Activated CD4-positive, alpha-beta memory T cell treated with anti-CD3 and anti-CD28 coated beads, Interleukin-2, amount 10 ng/mL, durations not matched to agents 7 days and 5 days (primary cell): ENCODE measurements at regions not wholly inside any gene's neighbourhood (a gene's known extent, or its start where the extent isn't known, plus 50 kb on each side); places are given as distances from the start of the nearest gene placed in this dataset.
"Not testable (repeated sequence)": the region's sequence is repeated elsewhere in the genome, so short reads cannot be mapped to it uniquely, and the experiment has no call there.

Source experiments
- CTCF ChIA-PET: fragments of 350-600 bp; sonication (Branson Sonifier 250); formaldehyde crosslinking; loops from one replicate; lab custom pipeline; 2021; ENCODE audit warnings: antibody characterized with exemption, inconsistent platforms; lab: Charles Lee
- POLR2A ChIA-PET: fragments of 350-600 bp; sonication (Branson Sonifier 250); formaldehyde crosslinking; loops from one replicate; lab custom pipeline; 2021; ENCODE audit warnings: antibody characterized with exemption; lab: Charles Lee
- DNase-seq: peaks from one replicate; pipeline ENCODE4 v3.0.0-alpha.2; 2020
- H3K27ac Mint-ChIP-seq: one replicate; pipeline ENCODE4 v1.8.0; 2021; ENCODE audit warnings: mild to moderate bottlenecking, mixed read lengths
- H3K27me3 Mint-ChIP-seq: one replicate; pipeline ENCODE4 v1.8.0; 2021; ENCODE audit warnings: mixed read lengths
- H3K36me3 Mint-ChIP-seq: one replicate; pipeline ENCODE4 v1.8.0; 2021; ENCODE audit warnings: low read depth, mixed read lengths
- H3K4me1 Mint-ChIP-seq: one replicate; pipeline ENCODE4 v1.8.0; 2021; ENCODE audit warnings: mixed read lengths
- H3K4me3 Mint-ChIP-seq: one replicate; pipeline ENCODE4 v1.8.0; 2021; ENCODE audit warnings: mild to moderate bottlenecking, mixed read lengths
- H3K9me3 Mint-ChIP-seq: one replicate; pipeline ENCODE4 v1.8.0; 2021; ENCODE audit warnings: mixed read lengths

DNA sequence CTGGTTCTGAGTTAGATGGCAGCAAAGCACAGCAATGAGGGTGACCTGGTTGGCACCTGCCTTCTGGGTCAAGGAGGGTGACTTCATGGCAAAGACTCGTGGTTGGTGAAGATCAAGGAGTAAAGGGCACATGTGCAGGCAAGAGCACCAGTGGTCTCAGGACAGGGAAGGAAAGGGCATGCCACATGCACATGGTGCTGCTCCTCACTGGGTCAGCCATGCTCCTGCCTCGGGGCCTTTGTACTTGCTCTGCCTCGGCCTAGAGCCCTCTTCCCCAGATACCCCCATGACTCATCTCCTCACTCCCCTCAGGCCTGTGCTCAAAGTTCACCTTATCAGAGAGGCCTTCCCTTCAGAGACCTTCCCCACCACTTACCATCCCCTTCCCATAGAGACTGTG, 106.7 kb upstream of the KDM7A start:
- Mint-ChIP-seq H3K36me3 (no peaks in the 10 kb centered on the region), H3K27me3 (peaks cover 9% of the 10 kb centered on the region), H3K27ac (no peak overlapping the region), H3K9me3 (peaks cover 4% of the 10 kb centered on the region), H3K4me1 (no peaks in the 10 kb centered on the region), H3K4me3 (no peak overlapping the region)
- no peak for DNase-seq
- ChIA-PET CTCF (no interaction called here), POLR2A (no interaction called here)

DNA sequence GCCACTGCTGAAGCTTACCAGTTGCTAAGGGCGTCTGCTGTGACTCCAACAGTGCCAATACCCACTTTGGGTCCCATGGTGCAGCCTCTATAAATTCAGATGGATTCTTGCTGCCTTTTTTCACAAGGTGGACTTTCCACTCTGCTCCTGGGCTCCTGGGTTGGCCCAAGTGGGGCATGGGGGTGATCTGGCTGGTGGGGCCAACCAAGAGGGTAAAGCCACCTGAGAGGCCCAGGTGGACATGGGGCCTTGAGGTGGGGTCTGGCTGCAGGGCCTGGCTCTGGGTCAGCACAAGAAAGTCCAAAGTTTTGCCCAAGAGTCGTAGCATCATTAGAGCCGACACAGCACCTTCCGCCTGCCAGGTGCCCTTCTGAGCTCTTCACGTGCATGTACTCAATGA, 105.2 kb upstream of the KDM7A start:
- DNase-seq = no peak
- H3K4me1 Mint-ChIP-seq = no peaks in the 10 kb centered on the region
- H3K4me3 Mint-ChIP-seq = no peak overlapping the region
- no peaks in the 10 kb centered on the region for H3K36me3 Mint-ChIP-seq
- peaks cover 9% of the 10 kb centered on the region for H3K27me3 Mint-ChIP-seq
- CTCF ChIA-PET = interaction anchor here (0.6 kb wide), 1 partner anchor 279 kb away, joined by 3 read pairs; no protein-coding TSS in a partner anchor
- POLR2A ChIA-PET = no interaction called here
- H3K27ac Mint-ChIP-seq = no peak overlapping the region
- peaks cover 4% of the 10 kb centered on the region for H3K9me3 Mint-ChIP-seq

DNA sequence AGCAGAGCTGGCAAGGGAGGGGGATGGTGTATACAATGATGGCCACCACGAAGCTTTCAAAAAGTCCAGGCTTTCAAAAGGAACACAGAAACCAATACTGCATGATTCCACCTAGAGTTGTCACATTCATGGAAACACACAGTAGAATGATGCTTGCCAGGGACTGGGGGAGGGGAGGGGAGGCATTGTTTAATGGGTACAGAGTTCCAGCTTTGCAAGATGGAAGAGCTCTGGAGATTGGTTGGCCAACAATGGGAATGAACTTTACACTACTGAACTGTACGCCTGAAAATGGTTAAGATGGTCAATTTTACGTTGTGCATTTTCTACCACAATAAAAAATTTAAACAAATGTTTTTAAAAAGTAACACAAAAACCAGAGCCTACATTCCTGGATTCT, 104.5 kb upstream of the KDM7A start:
- ChIA-PET POLR2A (interaction anchor here (1.3 kb wide), 1 partner anchor 17 kb away, joined by 3 read pairs; no protein-coding TSS in a partner anchor), CTCF (no interaction called here)
- no peak for DNase-seq
- Mint-ChIP-seq H3K36me3 (no peaks in the 10 kb centered on the region), H3K4me3 (no peak overlapping the region), H3K9me3 (peaks cover 4% of the 10 kb centered on the region), H3K4me1 (no peaks in the 10 kb centered on the region), H3K27ac (no peak overlapping the region), H3K27me3 (peaks cover 9% of the 10 kb centered on the region)

DNA sequence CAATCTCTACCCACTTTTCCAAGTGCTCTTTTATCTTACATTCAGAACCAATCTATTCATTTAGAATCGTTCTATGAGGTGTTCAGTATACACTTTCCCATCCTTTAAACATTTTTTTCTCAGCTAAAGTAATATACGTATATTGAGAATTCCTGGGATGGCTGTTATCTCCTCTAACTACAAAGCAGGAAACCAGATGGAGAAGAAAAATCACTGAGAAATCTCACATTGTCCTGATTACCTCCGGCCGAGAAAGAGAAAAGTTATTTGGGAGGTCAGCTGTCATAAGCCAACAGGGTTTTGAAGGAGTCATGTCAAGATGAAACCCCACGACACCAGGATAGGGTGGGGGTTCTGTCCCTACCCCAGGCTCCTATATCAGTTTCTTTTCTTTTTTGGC, 99.2 kb upstream of the KDM7A start:
- ChIA-PET POLR2A (no interaction called here), CTCF (interaction anchor here (1.0 to 1.8 kb wide), 2 partner anchors 11 to 12 kb away, joined by 3 to 4 read pairs; no protein-coding TSS in a partner anchor)
- Mint-ChIP-seq H3K36me3 (no peaks in the 10 kb centered on the region), H3K27me3 (peaks cover 15% of the 10 kb centered on the region), H3K4me3 (no peak overlapping the region), H3K4me1 (no peaks in the 10 kb centered on the region), H3K27ac (no peak overlapping the region), H3K9me3 (no peaks in the 10 kb centered on the region)
- no peak for DNase-seq

DNA sequence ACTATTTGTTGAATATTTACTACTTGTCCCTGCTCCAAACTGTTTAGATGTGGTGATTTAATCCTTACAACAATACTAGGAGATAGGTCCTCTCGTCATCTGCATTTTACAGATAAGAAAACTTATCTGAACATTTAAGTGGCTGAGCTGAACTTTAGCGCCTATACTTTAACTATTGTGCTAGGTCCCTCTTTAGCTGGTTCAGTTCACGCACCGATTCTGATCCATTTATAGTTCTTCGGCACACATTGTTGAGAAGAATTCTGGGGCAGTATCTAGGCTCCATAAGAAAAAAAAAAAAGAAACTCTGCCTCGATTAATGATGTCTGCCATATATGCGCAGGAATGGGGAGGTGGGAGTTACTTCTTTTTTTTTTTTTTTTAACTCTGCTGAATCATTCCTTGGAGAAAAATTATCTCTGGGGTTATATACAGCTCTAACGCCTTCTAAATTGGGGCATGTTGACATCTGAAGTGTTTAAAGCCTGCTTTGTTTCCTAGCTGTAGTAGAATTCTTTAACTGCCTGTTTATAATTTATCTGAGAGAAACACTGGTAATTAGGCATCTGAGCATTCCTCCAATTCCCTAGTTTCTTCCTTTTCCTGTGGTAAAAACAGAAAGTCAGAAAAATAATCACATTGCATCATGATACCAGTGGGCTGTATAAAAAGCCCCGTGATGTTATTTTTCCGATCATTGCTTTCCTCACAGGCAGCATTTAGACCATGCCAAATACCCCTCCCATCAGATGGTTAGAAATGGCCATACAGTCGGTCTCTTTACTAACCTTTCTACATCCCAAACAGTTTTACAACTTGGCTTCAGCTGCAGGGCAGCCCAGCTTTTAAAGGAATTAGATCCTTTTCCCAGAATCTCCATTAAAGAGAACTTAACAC, 98.5 kb upstream of the KDM7A start:
- no peak for DNase-seq
- Mint-ChIP-seq H3K27ac (no peak overlapping the region), H3K36me3 (no peaks in the 10 kb centered on the region), H3K9me3 (no peaks in the 10 kb centered on the region), H3K4me3 (no peak overlapping the region), H3K27me3 (peaks cover 10% of the 10 kb centered on the region), H3K4me1 (no peaks in the 10 kb centered on the region)
- POLR2A ChIA-PET = interaction anchor here (1.3 kb wide), 1 partner anchor 98 kb away, joined by 3 read pairs; no protein-coding TSS in a partner anchor
- CTCF ChIA-PET = interaction anchor here (0.6 to 1.8 kb wide), 4 partner anchors 11 to 170 kb away, joined by 3 to 7 read pairs (median 4); no protein-coding TSS in a partner anchor

DNA sequence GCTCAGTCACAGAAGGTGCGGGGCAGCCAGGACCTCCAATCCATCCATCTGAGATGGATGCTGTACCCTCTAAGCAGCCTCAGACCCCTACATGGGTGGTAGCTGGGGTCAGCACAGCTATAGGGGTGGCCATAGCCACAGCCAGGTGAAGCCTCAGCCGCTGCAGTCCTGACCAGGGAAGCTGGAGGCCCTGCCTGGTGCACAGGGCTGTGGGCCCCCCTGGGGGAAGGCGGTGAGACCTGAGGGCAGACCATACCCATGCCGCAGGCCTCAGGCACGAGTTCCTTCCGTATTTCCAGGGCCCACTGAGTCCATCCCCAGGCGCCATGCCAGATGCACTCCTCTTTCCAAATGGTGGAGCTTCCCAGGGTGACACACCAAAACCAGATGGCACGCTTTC, 96.6 kb upstream of the KDM7A start:
- no peak overlapping the region for H3K27ac Mint-ChIP-seq
- H3K4me1 Mint-ChIP-seq = peaks cover 7% of the 10 kb centered on the region
- POLR2A ChIA-PET = interaction anchor here (1.6 kb wide), 1 partner anchor 10 kb away, joined by 5 read pairs; no protein-coding TSS in a partner anchor
- H3K36me3 Mint-ChIP-seq = no peaks in the 10 kb centered on the region
- CTCF ChIA-PET = no interaction called here
- H3K4me3 Mint-ChIP-seq = no peak overlapping the region
- DNase-seq = no peak
- peaks cover 6% of the 10 kb centered on the region for H3K27me3 Mint-ChIP-seq
- no peaks in the 10 kb centered on the region for H3K9me3 Mint-ChIP-seq

DNA sequence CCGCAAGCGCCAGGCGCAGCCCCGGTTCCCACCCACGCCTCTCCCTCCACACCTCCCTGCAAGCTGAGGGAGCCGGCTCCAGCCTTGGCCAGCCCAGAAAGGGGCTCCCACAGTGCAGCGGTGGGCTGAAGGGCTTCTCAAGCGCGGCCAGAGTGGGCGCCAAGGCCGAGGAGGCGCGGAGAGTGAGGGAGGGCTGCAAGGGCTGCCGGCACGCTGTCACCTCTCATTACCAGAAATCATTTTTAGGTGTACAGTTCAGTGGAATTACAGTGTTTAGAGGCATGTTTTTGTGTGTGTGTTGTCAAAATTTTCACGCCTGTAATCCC, 94.8 kb upstream of the KDM7A start:
- POLR2A ChIA-PET = interaction anchor here (0.8 to 1.7 kb wide), 2 partner anchors 19 to 95 kb away, joined by 3 to 4 read pairs; partner anchors contain the start of gene KDM7A
- H3K4me3 Mint-ChIP-seq, DNase-seq, H3K27me3 Mint-ChIP-seq, H3K36me3 Mint-ChIP-seq, H3K9me3 Mint-ChIP-seq, CTCF ChIA-PET, H3K27ac Mint-ChIP-seq: not testable (repeated sequence)
- peaks cover 20% of the 10 kb centered on the region for H3K4me1 Mint-ChIP-seq

DNA sequence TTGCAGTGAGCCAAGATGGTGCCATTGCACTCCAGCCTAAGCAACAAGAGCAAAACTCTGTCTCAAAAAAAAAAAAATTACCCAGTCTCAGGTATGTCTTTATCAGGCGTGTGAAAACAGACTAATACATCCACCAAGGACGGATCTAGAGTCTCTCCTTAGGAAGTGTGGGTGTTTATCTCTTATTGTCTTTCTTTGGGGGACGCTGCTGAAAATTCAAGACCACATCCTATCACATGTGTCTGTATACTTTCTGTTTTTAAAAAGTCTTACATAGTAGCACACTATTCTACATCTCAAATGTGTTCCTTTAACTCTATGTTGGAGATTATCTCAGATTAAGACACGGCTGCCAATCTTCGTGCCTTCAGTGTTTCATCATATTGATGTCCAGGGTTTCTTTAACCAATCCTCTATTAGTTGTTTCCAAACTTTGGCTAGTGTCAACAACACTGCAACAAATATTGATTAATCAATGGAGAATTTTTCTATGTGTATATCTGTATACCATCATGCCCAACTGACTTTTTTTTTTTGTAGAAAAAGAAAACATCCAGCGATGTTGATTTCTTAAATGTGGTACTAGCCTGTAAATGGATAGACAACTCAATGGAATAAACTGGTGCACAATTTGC, 92.3 kb upstream of the KDM7A start:
- H3K27ac Mint-ChIP-seq = no peak overlapping the region
- H3K36me3 Mint-ChIP-seq = peaks cover 9% of the 10 kb centered on the region
- H3K27me3 Mint-ChIP-seq = no peaks in the 10 kb centered on the region
- no peak for DNase-seq
- peaks cover 5% of the 10 kb centered on the region for H3K9me3 Mint-ChIP-seq
- CTCF ChIA-PET = no interaction called here
- POLR2A ChIA-PET = interaction anchor here (0.7 to 1.3 kb wide), 2 partner anchors 16 to 57 kb away, joined by 3 to 4 read pairs; no protein-coding TSS in a partner anchor
- H3K4me1 Mint-ChIP-seq = peaks cover 28% of the 10 kb centered on the region
- H3K4me3 Mint-ChIP-seq = no peak overlapping the region

DNA sequence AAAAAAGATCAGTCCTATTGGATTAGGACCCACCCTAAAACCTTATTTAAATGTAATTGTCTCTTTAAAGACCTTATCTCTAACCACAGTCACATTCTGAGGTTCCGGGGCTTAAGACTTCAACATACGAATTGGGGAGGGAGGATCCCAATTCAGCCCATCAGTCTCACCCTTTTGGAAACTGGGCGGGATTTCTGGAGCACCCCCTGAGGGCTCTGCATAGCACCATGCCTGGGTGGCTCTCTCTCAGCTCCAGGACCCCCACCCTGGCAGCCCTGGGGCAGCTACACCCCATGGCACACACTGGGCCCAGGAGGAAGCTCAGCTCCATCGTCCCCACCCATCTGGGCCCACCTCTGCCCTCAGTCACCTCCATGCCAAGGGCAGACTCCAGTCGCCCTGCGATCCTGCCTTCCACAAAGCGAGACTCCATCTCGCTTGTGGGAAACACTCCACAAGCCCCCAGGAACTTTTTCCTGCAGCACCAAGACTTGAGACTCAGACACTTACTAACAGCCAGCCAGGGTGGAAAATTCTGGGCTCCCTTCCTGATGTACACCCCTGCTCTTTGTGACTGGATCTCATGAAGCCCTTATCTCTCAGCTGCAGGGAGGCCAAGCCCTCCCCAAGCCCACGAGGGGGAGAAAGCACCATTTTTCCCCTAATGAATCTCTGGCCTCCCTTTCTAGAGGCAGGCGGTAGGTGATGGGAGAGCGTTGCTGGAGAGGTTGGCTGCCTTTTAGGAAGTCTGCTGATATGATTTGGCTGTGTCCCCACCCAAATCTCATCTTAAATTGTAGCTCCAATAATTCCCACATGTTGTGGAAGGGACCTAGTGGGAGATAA, 90.8 kb upstream of the KDM7A start:
- Mint-ChIP-seq H3K36me3 (peaks cover 12% of the 10 kb centered on the region), H3K27me3 (no peaks in the 10 kb centered on the region), H3K4me3 (no peak overlapping the region), H3K27ac (no peak overlapping the region), H3K4me1 (peaks cover 42% of the 10 kb centered on the region), H3K9me3 (peaks cover 5% of the 10 kb centered on the region)
- POLR2A ChIA-PET = interaction anchor here (2.2 kb wide), 1 partner anchor 14 kb away, joined by 9 read pairs; no protein-coding TSS in a partner anchor
- no peak for DNase-seq
- CTCF ChIA-PET = no interaction called here

DNA sequence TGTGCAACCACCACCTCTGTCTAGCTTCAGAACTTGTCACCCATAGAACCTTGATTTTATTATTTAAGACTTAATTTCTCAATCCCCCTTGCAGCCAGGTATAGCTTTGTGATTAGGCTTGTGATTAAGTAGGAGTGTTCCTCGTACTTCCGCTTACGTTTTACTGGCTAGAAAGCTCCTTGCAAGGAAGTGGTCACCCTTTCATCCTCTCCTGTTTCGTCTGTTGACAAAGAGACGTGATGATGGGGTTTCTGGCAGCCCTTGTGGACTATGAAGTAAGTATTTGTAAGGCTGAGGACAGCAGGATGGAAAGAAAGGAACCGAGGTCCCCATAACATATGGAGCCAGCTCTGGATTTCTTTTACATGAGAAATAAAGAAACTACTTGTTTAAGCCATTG, 86.5 kb upstream of the KDM7A start:
- peak overlapping the region; percentile 31 for H3K4me3 Mint-ChIP-seq
- H3K9me3 Mint-ChIP-seq = peaks cover 5% of the 10 kb centered on the region
- ChIA-PET POLR2A (interaction anchor here (0.6 to 5.6 kb wide), 13 partner anchors 10 to 113 kb away, joined by 3 to 76 read pairs (median 4); partner anchors contain the start of gene KDM7A), CTCF (interaction anchor here (1.0 to 2.7 kb wide), 6 partner anchors 10 to 86 kb away, joined by 3 to 33 read pairs (median 6); partner anchors contain the start of gene KDM7A)
- H3K36me3 Mint-ChIP-seq = peaks cover 15% of the 10 kb centered on the region
- H3K27me3 Mint-ChIP-seq = no peaks in the 10 kb centered on the region
- H3K27ac Mint-ChIP-seq = peak overlapping the region; percentile 88
- peak; percentile 54 for DNase-seq
- H3K4me1 Mint-ChIP-seq = peaks cover 63% of the 10 kb centered on the region

DNA sequence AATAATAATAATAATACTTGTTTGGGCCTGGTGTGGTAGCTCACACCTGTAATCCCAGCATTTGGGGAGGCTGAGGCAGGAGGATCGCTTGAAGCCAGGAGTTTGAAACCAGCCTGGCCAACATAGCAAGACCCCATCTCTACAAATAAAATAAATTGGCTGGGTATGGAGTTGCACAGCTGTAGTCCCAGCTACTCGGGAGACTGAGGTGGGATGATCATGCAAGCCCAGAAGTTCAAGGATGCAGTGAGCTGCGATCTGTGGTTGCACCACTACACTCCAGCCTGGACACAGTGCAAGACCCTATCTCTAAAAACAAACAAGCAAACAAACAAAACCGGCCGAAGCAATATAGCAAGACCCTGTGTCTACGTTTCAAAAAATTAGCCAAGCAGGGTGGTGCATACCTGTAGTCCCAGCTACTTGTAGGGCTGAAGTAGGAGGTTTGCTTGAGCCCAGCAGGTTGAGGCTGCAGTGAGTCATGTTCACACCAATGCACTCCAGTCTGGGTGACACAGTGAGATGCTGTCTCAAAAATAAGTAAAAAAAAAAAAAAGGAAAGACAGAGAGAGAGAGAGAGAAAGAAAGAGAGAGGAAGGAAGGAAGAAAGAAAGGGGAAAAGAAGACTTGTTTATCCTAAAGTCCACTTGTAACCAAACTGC, 85.6 kb upstream of the KDM7A start:
- H3K27ac Mint-ChIP-seq = peak overlapping the region; percentile 88
- peaks cover 55% of the 10 kb centered on the region for H3K4me1 Mint-ChIP-seq
- no peaks in the 10 kb centered on the region for H3K27me3 Mint-ChIP-seq
- POLR2A ChIA-PET = interaction anchor here (0.6 to 5.6 kb wide), 13 partner anchors 9 to 114 kb away, joined by 3 to 76 read pairs (median 5); partner anchors contain the start of gene KDM7A
- CTCF ChIA-PET = interaction anchor here (1.3 to 2.7 kb wide), 5 partner anchors 9 to 85 kb away, joined by 3 to 33 read pairs (median 6); partner anchors contain the start of gene KDM7A
- H3K4me3 Mint-ChIP-seq = peak overlapping the region; percentile 46
- H3K9me3 Mint-ChIP-seq = peaks cover 9% of the 10 kb centered on the region
- H3K36me3 Mint-ChIP-seq = peaks cover 14% of the 10 kb centered on the region
- peak; percentile 46 for DNase-seq
